ENCODE measurements at regions not wholly inside any gene's neighbourhood (a gene's known extent, or its start where the extent isn't known, plus 50 kb on each side); places are given as distances from the start of the nearest gene placed in this dataset.

- H3K9me2 ChIP-seq (ENCODE audit: insufficient read depth), result no peaks in the 10 kb centered on the region
- no peaks in the 10 kb centered on the region; the same call in 1 of the 2 replicates for H4K20me1 ChIP-seq (replicated peaks; ENCODE audit: insufficient read depth)
- no peaks in the 10 kb centered on the region for H3K79me2 ChIP-seq (replicated peaks; ENCODE audit: insufficient read depth)
- DNase-seq (ENCODE audit: low spot score), result no peak
- no peak for ATAC-seq
- H3K27ac Mint-ChIP-seq, result no peak overlapping the region
- H3K4me3 Mint-ChIP-seq, result no peak overlapping the region
- H3F3A ChIP-seq (replicated peaks; ENCODE audit: low read depth), result no peaks in the 10 kb centered on the region
- H3K27ac ChIP-seq (ENCODE audit: low read depth), result no peak overlapping the region
- no peaks in the 10 kb centered on the region for H3K9me3 Mint-ChIP-seq
- H3K27me3 ChIP-seq (ENCODE audit: insufficient read depth), result no peaks in the 10 kb centered on the region
- TF ChIP-seq JUNB (IDR thresholded peaks at IDR 0.05; ENCODE audit: unreplicated experiment) (no peak), POLR2AphosphoS5 (IDR thresholded peaks at IDR 0.05; ENCODE audit: low read depth) (no peak), CTCF (conservative IDR thresholded peaks at IDR 0.05; ENCODE audit: low read depth in 2 of 2) (no peak), ZNF114 (CRISPR knock-in tag; IDR thresholded peaks at IDR 0.05) (no peak), EZH2 (IDR thresholded peaks at IDR 0.05; ENCODE audit: low read depth, unreplicated experiment) (no peak), STAT1 (IDR thresholded peaks at IDR 0.05; ENCODE audit: unreplicated experiment) (no peak), NANOG (IDR thresholded peaks at IDR 0.05; ENCODE audit: borderline replicate concordance) (no peak), ZNF462 (CRISPR knock-in tag; IDR thresholded peaks at IDR 0.05) (no peak), EZH2phosphoT487 (IDR thresholded peaks at IDR 0.05; ENCODE audit: unreplicated experiment) (no peak), ZNF331 (CRISPR knock-in tag; IDR thresholded peaks at IDR 0.05; ENCODE audit: low read depth) (no peak), ETS1 (IDR thresholded peaks at IDR 0.05) (no peak), REST (IDR thresholded peaks at IDR 0.05; ENCODE audit: unreplicated experiment) (no peak)
- H3K36me3 ChIP-seq (ENCODE audit: insufficient read depth), result no peaks in the 10 kb centered on the region
- H3K4me1 Mint-ChIP-seq, result peaks cover 2% of the 10 kb centered on the region; the same call in 1 of the 3 replicates
- H3K4me1 ChIP-seq (ENCODE audit: insufficient read depth), result no peaks in the 10 kb centered on the region; the same call in 1 of the 2 replicates
- no peak overlapping the region for H2AFZ ChIP-seq
- no peaks in the 10 kb centered on the region for H3K36me3 Mint-ChIP-seq (ENCODE audit: low read depth)
- H3K4me3 ChIP-seq, result no peak overlapping the region
- H3K4me2 ChIP-seq, result no peak overlapping the region
- peaks cover 2% of the 10 kb centered on the region for H3K27me3 Mint-ChIP-seq (ENCODE audit: insufficient read depth, low read depth, poor library complexity)
Observed at GRCh38 chr1:245094954-245095353, 59.8 kb upstream of the KIF26B start.
